ENCODE measurements at regions not wholly inside any gene's neighbourhood (a gene's known extent, or its start where the extent isn't known, plus 50 kb on each side); places are given as distances from the start of the nearest gene placed in this dataset.

DNA sequence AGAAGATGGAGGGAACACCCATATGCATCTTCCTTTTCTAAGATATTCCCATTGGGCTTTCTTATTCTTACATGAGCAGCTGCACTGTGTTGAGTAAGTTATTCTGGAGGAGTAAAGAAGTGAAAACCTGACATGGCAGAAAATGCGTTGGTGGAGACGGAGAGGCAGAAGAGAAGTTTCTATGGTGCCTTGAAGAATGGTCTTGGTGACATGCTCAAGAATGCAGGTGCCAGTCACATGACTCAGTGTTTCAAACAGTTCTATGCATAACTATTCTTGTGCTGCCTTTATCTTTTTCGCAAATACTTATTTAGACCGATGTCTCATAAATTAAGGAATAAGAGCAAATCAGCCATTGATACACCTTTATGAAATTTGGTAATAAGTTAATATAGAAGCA, 377.8 kb upstream of the IRX2 start:
- Histone ChIP-seq H3K27ac (ENCODE audit: low read depth, low read length) (no peak overlapping the region), H3K4me1 (ENCODE audit: control insufficient read depth in 1 of 2, insufficient read depth in 2 of 2, low read length in 2 of 2) (no peaks in the 10 kb centered on the region), H3K36me3 (ENCODE audit: control insufficient read depth in 1 of 2, insufficient read depth in 2 of 2, low read length in 2 of 2) (no peaks in the 10 kb centered on the region), H3K4me3 (ENCODE audit: low read depth in 1 of 2, low read length in 2 of 2) (no peak overlapping the region), H3K9ac (ENCODE audit: low read depth in 1 of 2, low read length in 2 of 2) (no peak overlapping the region), H3K9me3 (ENCODE audit: control insufficient read depth in 1 of 2, low read length in 2 of 2) (no peaks in the 10 kb centered on the region), H3K27me3 (ENCODE audit: control insufficient read depth in 1 of 2, insufficient read depth in 2 of 2, low read length in 2 of 2) (peaks cover 5 to 12% of the 10 kb centered on the region in 2 donors)

DNA sequence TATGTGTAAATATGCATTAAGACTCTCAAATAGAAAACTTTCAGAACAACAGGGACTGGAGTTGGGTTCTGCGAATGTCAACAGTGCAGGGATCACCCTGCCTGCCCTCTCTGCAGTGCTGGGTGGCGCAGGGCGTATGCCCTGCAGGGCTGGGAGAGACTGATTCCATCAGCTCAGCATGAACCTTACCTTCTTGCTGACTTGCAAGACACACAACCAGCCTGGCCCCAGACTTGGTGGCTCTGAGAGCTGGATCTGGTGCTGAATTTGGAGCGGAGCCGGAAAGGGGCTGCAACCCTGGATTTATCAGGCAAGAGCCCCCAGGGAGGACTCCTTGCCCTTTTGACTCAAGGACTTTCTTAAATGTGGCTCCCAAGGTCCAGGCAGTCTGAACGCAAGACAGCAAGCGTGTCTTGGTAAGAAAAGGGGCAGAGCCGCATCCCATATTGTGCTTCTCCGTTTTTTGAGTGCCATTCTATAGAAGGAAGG, 376.0 kb upstream of the IRX2 start:
- Histone ChIP-seq H3K27ac (ENCODE audit: low read depth, low read length) (no peak overlapping the region), H3K9ac (ENCODE audit: low read depth in 1 of 2, low read length in 2 of 2) (no peak overlapping the region), H3K4me3 (ENCODE audit: low read depth in 1 of 2, low read length in 2 of 2) (no peak overlapping the region), H3K9me3 (ENCODE audit: control insufficient read depth in 1 of 2, low read length in 2 of 2) (no peaks in the 10 kb centered on the region), H3K36me3 (ENCODE audit: control insufficient read depth in 1 of 2, insufficient read depth in 2 of 2, low read length in 2 of 2) (no peaks in the 10 kb centered on the region), H3K4me1 (ENCODE audit: control insufficient read depth in 1 of 2, insufficient read depth in 2 of 2, low read length in 2 of 2) (no peaks in the 10 kb centered on the region), H3K27me3 (ENCODE audit: control insufficient read depth in 1 of 2, insufficient read depth in 2 of 2, low read length in 2 of 2) (peaks cover 6 to 12% of the 10 kb centered on the region in 2 donors)

DNA sequence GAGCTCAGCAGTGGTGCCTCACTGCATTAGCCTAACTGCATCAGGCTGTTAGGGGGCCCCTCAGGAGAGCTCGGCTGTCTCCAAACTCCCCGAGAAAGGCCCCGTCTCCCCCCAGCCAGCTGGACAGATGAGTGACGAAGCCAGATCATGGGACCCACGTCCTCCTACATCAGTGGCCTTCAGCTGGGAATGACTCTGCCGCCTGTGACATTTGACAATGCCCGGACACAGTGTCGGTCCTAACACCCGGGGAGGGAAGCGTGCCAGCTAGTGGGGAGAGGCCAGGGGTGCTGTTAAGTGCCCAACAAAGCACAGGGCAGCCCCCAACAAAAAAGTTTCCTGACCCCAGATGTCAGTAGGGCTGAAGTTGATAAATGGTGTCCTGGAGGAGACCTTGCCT, 375.2 kb upstream of the IRX2 start:
- Histone ChIP-seq H3K27ac (ENCODE audit: low read depth, low read length) (no peak overlapping the region), H3K4me1 (ENCODE audit: control insufficient read depth in 1 of 2, insufficient read depth in 2 of 2, low read length in 2 of 2) (no peaks in the 10 kb centered on the region)

DNA sequence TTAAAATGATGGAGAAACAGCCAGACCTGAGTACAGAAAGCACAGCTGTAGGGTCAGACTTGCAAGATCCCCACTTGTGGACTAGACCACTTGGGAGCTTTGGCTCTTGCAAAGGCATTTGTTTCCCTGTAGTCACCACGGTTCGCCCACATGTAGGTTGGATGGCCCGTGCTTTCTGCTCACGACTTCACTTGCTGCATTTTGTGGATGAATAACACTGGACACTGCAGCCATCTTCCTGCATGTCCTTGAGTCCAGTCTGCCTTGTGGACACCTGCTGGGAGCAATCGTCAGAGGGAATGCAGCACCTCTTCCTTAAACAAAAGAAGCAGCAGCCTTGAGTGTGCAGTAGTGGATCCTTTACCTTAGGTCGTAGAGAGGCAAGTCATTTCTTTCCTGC, 372.9 kb upstream of the IRX2 start:
- H3K27ac ChIP-seq (ENCODE audit: low read depth, low read length): no peak overlapping the region
- no peaks in the 10 kb centered on the region for H3K4me1 ChIP-seq (ENCODE audit: control insufficient read depth in 1 of 2, insufficient read depth in 2 of 2, low read length in 2 of 2)
- no peak overlapping the region for H3K9ac ChIP-seq (ENCODE audit: low read depth in 1 of 2, low read length in 2 of 2)
- H3K27me3 ChIP-seq (ENCODE audit: control insufficient read depth in 1 of 2, insufficient read depth in 2 of 2, low read length in 2 of 2): peaks cover 27 to 31% of the 10 kb centered on the region in 2 donors
- no peak overlapping the region for H3K4me3 ChIP-seq (ENCODE audit: low read depth in 1 of 2, low read length in 2 of 2)
- H3K36me3 ChIP-seq (ENCODE audit: control insufficient read depth in 1 of 2, insufficient read depth in 2 of 2, low read length in 2 of 2): no peaks in the 10 kb centered on the region
- H3K9me3 ChIP-seq (ENCODE audit: control insufficient read depth in 1 of 2, low read length in 2 of 2): no peaks in the 10 kb centered on the region

More for the DNA sequence above, 375.2 kb upstream of the IRX2 start:
- Histone ChIP-seq H3K27me3 (ENCODE audit: control insufficient read depth in 1 of 2, insufficient read depth in 2 of 2, low read length in 2 of 2) (peaks cover 8 to 14% of the 10 kb centered on the region in 2 donors), H3K4me3 (ENCODE audit: low read depth in 1 of 2, low read length in 2 of 2) (no peak overlapping the region), H3K9me3 (ENCODE audit: control insufficient read depth in 1 of 2, low read length in 2 of 2) (no peaks in the 10 kb centered on the region), H3K9ac (ENCODE audit: low read depth in 1 of 2, low read length in 2 of 2) (no peak overlapping the region), H3K36me3 (ENCODE audit: control insufficient read depth in 1 of 2, insufficient read depth in 2 of 2, low read length in 2 of 2) (no peaks in the 10 kb centered on the region)

DNA sequence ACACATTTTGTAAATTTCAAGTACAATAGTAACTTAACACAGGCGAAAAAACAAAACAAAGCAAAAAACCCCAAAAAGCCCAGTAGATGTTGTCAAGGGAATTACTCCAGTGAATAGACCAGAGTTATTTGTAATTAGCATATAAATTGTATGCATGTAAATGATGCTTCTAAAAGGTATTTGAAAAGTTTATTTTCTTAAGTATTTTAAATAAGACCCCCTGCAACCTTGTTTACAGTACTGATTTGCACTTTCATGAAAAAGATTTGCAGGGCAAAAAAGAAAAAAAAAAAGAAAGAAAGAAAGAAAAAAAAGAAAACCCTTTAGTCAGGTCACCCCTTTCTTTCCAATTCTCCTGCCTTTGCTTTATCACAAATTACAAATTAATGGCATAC, 372.3 kb upstream of the IRX2 start:
- H3K4me1 ChIP-seq (ENCODE audit: control insufficient read depth in 1 of 2, insufficient read depth in 2 of 2, low read length in 2 of 2): no peaks in the 10 kb centered on the region
- H3K4me3 ChIP-seq (ENCODE audit: low read depth in 1 of 2, low read length in 2 of 2): no peak overlapping the region
- H3K27ac ChIP-seq (ENCODE audit: low read depth, low read length): no peak overlapping the region
- no peaks in the 10 kb centered on the region for H3K9me3 ChIP-seq (ENCODE audit: control insufficient read depth in 1 of 2, low read length in 2 of 2)
- no peaks in the 10 kb centered on the region for H3K36me3 ChIP-seq (ENCODE audit: control insufficient read depth in 1 of 2, insufficient read depth in 2 of 2, low read length in 2 of 2)
- H3K27me3 ChIP-seq (ENCODE audit: control insufficient read depth in 1 of 2, insufficient read depth in 2 of 2, low read length in 2 of 2): peaks cover 29 to 33% of the 10 kb centered on the region in 2 donors
- H3K9ac ChIP-seq (ENCODE audit: low read depth in 1 of 2, low read length in 2 of 2): no peak overlapping the region

DNA sequence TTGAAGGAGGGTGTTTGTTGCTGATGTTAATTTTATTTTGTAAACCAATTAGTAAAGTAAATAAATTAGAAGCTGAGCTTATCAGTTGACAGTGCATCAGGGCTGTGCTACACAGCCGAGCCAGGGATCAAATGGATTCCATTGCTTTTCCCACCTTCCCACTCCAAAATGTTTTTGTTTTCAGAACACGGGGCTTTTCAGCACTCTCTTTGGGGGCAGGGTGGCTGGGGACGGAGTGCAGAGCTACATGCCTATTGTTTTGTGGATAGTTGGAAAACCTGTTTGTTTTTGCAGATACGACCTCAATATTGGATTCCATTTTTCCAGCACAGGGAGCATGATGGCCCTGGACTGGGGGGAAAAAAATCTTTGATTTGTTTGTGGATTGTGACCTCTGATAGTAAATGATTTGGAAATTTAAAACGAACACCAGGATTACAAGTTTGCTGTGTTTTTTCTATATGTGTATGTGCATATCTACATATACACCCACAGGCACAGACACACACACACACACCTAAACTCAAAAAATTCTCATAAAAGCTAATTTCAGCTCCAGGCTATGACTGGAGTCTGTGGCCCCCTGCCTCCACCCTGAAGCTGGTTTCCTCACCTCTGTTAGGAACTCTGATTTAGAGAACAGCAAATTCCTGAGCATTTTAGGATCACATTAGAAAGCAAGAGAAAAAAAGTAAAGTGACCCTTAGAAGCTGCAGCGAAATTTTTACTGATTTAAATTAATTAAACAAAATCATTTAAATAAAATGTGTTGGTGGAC, 371.7 kb upstream of the IRX2 start:
- Histone ChIP-seq H3K36me3 (ENCODE audit: control insufficient read depth in 1 of 2, insufficient read depth in 2 of 2, low read length in 2 of 2) (no peaks in the 10 kb centered on the region), H3K27ac (ENCODE audit: low read depth, low read length) (no peak overlapping the region), H3K9ac (ENCODE audit: low read depth in 1 of 2, low read length in 2 of 2) (no peak overlapping the region), H3K4me3 (ENCODE audit: low read depth in 1 of 2, low read length in 2 of 2) (no peak overlapping the region), H3K27me3 (ENCODE audit: control insufficient read depth in 1 of 2, insufficient read depth in 2 of 2, low read length in 2 of 2) (peaks cover 34 to 39% of the 10 kb centered on the region in 2 donors), H3K4me1 (ENCODE audit: control insufficient read depth in 1 of 2, insufficient read depth in 2 of 2, low read length in 2 of 2) (no peaks in the 10 kb centered on the region), H3K9me3 (ENCODE audit: control insufficient read depth in 1 of 2, low read length in 2 of 2) (no peaks in the 10 kb centered on the region)

DNA sequence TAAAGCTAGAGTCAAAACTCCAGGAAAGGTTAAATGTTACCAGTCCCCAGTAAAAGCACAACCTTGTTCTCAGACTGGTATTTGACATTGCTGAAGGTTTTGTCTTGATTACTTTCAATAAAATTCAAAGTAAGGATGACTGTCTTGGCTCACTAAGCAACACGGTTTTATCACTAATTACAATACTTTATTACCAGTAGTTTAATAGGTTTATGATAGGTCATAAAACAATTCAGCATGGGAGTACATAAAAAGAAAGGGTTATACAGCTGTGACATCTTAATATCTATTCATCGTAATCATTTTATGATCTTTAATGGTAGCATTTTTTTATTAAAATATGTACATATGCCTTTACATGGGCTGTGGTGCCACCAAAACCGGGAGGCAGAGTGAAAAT, 370.7 kb upstream of the IRX2 start:
- Histone ChIP-seq H3K27ac (ENCODE audit: low read depth, low read length) (no peak overlapping the region), H3K27me3 (ENCODE audit: control insufficient read depth in 1 of 2, insufficient read depth in 2 of 2, low read length in 2 of 2) (peaks cover 37 to 42% of the 10 kb centered on the region in 2 donors), H3K36me3 (ENCODE audit: control insufficient read depth in 1 of 2, insufficient read depth in 2 of 2, low read length in 2 of 2) (no peaks in the 10 kb centered on the region), H3K9me3 (ENCODE audit: control insufficient read depth in 1 of 2, low read length in 2 of 2) (no peaks in the 10 kb centered on the region), H3K4me1 (ENCODE audit: control insufficient read depth in 1 of 2, insufficient read depth in 2 of 2, low read length in 2 of 2) (no peaks in the 10 kb centered on the region), H3K4me3 (ENCODE audit: low read depth in 1 of 2, low read length in 2 of 2) (no peak overlapping the region), H3K9ac (ENCODE audit: low read depth in 1 of 2, low read length in 2 of 2) (no peak overlapping the region)

DNA sequence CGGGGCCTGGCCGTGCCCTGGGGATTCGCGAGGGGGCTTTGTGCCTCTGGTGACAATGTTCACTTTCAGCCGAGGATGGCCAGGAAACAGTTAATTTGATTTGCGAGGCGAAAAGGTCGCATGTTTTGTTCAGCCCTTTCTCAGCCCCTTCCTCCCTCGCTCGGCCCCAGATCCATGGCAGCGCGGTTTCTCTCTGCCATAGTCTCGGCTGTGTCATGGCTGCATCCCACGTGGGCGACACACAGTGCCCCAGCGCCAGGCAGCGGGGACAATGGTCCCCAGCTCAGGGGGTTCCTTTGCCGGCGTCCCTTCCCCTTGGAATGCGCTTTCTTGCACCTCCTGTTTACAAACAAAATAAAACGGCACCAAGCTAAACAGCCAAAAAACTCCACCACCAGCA, 370.3 kb upstream of the IRX2 start:
- H3K4me1 ChIP-seq (ENCODE audit: control insufficient read depth in 1 of 2, insufficient read depth in 2 of 2, low read length in 2 of 2): no peaks in the 10 kb centered on the region
- H3K9me3 ChIP-seq (ENCODE audit: control insufficient read depth in 1 of 2, low read length in 2 of 2): no peaks in the 10 kb centered on the region
- H3K4me3 ChIP-seq (ENCODE audit: low read depth in 1 of 2, low read length in 2 of 2): no peak overlapping the region
- no peaks in the 10 kb centered on the region for H3K36me3 ChIP-seq (ENCODE audit: control insufficient read depth in 1 of 2, insufficient read depth in 2 of 2, low read length in 2 of 2)
- no peak overlapping the region for H3K9ac ChIP-seq (ENCODE audit: low read depth in 1 of 2, low read length in 2 of 2)
- peaks cover 41 to 46% of the 10 kb centered on the region in 2 donors for H3K27me3 ChIP-seq (ENCODE audit: control insufficient read depth in 1 of 2, insufficient read depth in 2 of 2, low read length in 2 of 2)
- no peak overlapping the region for H3K27ac ChIP-seq (ENCODE audit: low read depth, low read length)

DNA sequence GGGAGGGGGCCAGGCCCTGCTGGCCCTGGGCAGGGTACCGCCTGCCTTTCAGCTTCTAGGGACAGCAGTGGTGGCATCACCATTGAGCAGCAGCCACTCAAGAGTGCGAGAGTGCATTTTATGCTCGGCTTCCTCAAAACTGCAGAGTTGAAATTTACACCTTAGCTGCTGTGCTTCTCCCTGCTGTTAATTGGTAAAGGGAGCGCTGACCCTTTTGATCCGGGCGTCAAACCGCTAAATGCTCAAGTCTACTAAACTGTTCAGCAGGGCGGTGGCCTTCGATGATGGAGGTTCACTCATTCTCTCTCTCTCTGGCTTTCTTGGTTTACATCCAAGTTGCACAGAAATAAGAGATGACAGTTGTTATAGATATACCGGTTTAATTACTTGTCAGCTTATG, 368.6 kb upstream of the IRX2 start:
- no peak overlapping the region for H3K4me3 ChIP-seq (ENCODE audit: low read depth in 1 of 2, low read length in 2 of 2)
- H3K36me3 ChIP-seq (ENCODE audit: control insufficient read depth in 1 of 2, insufficient read depth in 2 of 2, low read length in 2 of 2): no peaks in the 10 kb centered on the region
- H3K9me3 ChIP-seq (ENCODE audit: control insufficient read depth in 1 of 2, low read length in 2 of 2): no peaks in the 10 kb centered on the region
- no peak overlapping the region for H3K27ac ChIP-seq (ENCODE audit: low read depth, low read length)
- H3K9ac ChIP-seq (ENCODE audit: low read depth in 1 of 2, low read length in 2 of 2): no peak overlapping the region
- no peaks in the 10 kb centered on the region for H3K4me1 ChIP-seq (ENCODE audit: control insufficient read depth in 1 of 2, insufficient read depth in 2 of 2, low read length in 2 of 2)
- peaks cover 48 to 57% of the 10 kb centered on the region in 2 donors for H3K27me3 ChIP-seq (ENCODE audit: control insufficient read depth in 1 of 2, insufficient read depth in 2 of 2, low read length in 2 of 2)

DNA sequence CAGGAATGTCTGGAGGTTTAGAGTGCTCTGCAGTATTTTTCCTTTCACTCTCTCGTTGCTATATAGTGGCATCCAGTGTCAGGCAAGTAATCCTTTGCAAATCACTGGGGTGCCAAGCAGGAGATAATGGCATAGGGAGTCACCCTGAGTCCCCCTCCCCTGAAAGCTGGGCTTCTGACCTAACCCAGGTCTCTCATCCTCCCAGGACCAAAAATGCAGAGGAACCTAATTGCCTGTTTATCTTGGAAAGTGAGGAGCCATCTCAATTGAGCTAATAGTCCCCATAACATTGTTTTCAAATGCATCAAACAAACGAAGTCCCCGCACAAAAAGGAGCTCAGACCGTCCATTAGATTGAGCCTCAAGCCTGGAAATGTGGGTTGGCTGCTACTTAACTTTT, 368.0 kb upstream of the IRX2 start:
- H3K9ac ChIP-seq (ENCODE audit: low read depth in 1 of 2, low read length in 2 of 2): no peak overlapping the region
- peaks cover 45 to 54% of the 10 kb centered on the region in 2 donors for H3K27me3 ChIP-seq (ENCODE audit: control insufficient read depth in 1 of 2, insufficient read depth in 2 of 2, low read length in 2 of 2)
- H3K27ac ChIP-seq (ENCODE audit: low read depth, low read length): no peak overlapping the region
- no peaks in the 10 kb centered on the region for H3K9me3 ChIP-seq (ENCODE audit: control insufficient read depth in 1 of 2, low read length in 2 of 2)
- H3K4me1 ChIP-seq (ENCODE audit: control insufficient read depth in 1 of 2, insufficient read depth in 2 of 2, low read length in 2 of 2): no peaks in the 10 kb centered on the region
- no peak overlapping the region for H3K4me3 ChIP-seq (ENCODE audit: low read depth in 1 of 2, low read length in 2 of 2)
- no peaks in the 10 kb centered on the region for H3K36me3 ChIP-seq (ENCODE audit: control insufficient read depth in 1 of 2, insufficient read depth in 2 of 2, low read length in 2 of 2)
